Activated CD8-positive, alpha-beta memory T cell treated with anti-CD3 and anti-CD28 coated beads, Interleukin-2, amount 50 U/mL, for 48 hours (primary cell): ENCODE measurements at regions not wholly inside any gene's neighbourhood (a gene's known extent, or its start where the extent isn't known, plus 50 kb on each side); places are given as distances from the start of the nearest gene placed in this dataset.
"Not testable (repeated sequence)": the region's sequence is repeated elsewhere in the genome, so short reads cannot be mapped to it uniquely, and the experiment has no call there.

Experiments
- DNase-seq: peaks from one replicate; pipeline ENCODE4 v3.0.0-alpha.2; 2020

- DNase-seq, result no peak
These were observed 482.7 kb downstream of the SIPA1L2 start for GRCh38 chr1:232147215-232147614.

- no peak for DNase-seq
These were observed 483.4 kb downstream of the SIPA1L2 start for GRCh38 chr1:232146514-232146913.

- no peak for DNase-seq
These were observed 484.2 kb downstream of the SIPA1L2 start for GRCh38 chr1:232145768-232146167.

- DNase-seq, result no peak
These were observed 485.2 kb downstream of the SIPA1L2 start for GRCh38 chr1:232144696-232145230.

GRCh38 chr1:232143315-232143886 is 486.5 kb downstream of the SIPA1L2 start:
- no peak for DNase-seq

GRCh38 chr1:232142403-232143314 is 487.3 kb downstream of the SIPA1L2 start:
- no peak for DNase-seq

- not testable (repeated sequence) for DNase-seq
These were observed 488.8 kb downstream of the SIPA1L2 start for GRCh38 chr1:232141167-232141448.

- no peak for DNase-seq
These were observed 489.3 kb downstream of the SIPA1L2 start for GRCh38 chr1:232140419-232141166.

- DNase-seq, result no peak
These were observed 490.5 kb downstream of the SIPA1L2 start for GRCh38 chr1:232139444-232139843.

- DNase-seq, result no peak
These were observed 491.9 kb downstream of the SIPA1L2 start for GRCh38 chr1:232138044-232138443.

- DNase-seq, result no peak
These were observed 492.9 kb downstream of the SIPA1L2 start for GRCh38 chr1:232137066-232137465.

- no peak for DNase-seq
These were observed 493.8 kb downstream of the SIPA1L2 start for GRCh38 chr1:232136136-232136535.

- DNase-seq, result no peak
These were observed 495.6 kb downstream of the SIPA1L2 start for GRCh38 chr1:232134365-232134764.

- DNase-seq, result no peak
These were observed 497.4 kb downstream of the SIPA1L2 start for GRCh38 chr1:232132572-232132971.

- no peak for DNase-seq
These were observed 498.1 kb downstream of the SIPA1L2 start for GRCh38 chr1:232131715-232132391.

- DNase-seq, result no peak
These were observed 499.0 kb downstream of the SIPA1L2 start for GRCh38 chr1:232130815-232131480.

- DNase-seq, result no peak
These were observed 500.6 kb downstream of the DISC1 start for GRCh38 chr1:232127190-232127589.

GRCh38 chr1:232123775-232124659 is 497.4 kb downstream of the DISC1 start:
- no peak for DNase-seq

- DNase-seq, result not testable (repeated sequence)
These were observed 491.3 kb downstream of the DISC1 start for GRCh38 chr1:232117903-232118302.

- DNase-seq, result no peak
These were observed 488.4 kb downstream of the DISC1 start for GRCh38 chr1:232114985-232115384.

- DNase-seq, result no peak
These were observed 485.5 kb downstream of the DISC1 start for GRCh38 chr1:232112076-232112475.
